NB4 (cell line): ENCODE measurements at regions not wholly inside any gene's neighbourhood (a gene's known extent, or its start where the extent isn't known, plus 50 kb on each side); places are given as distances from the start of the nearest gene placed in this dataset.

Experiments
- POLR2A ChIP-seq: IDR thresholded peaks from 2 replicates; pipeline ENCODE4 v1.6.1; 2011; ENCODE audit warnings: mild to moderate bottlenecking; ENCODE audit not compliant: insufficient read length; ENCODE audit errors: extremely low read depth
- TF ChIP-seq, protein P1 (sequence below): IDR thresholded peaks from one replicate; pipeline ENCODE4 v1.5.1; 2012; ENCODE audit warnings: low read depth, low read length
- TF ChIP-seq, protein P2 (sequence below): IDR thresholded peaks from 2 replicates; pipeline ENCODE4 v1.6.1; 2011; ENCODE audit warnings: low read depth, low read length

DNA sequence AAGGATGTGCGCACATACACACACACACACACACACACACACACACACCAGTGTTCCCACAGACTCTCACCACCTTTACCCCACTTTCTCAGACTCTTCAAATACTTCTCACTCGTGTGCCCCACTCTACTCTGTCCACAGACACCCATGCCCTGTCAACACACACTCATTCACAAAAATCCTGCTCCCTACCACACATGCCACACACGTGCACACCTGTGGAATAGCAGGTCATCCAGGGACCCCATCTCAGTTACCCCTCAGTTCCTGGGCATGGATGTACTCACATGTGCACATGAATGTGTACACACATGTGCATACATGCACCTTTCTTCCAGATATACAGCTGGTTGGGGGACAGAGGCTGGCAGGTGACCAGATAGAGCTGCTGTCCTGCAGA is 142.9 kb downstream of the EMX2 start:
- TF ChIP-seq POLR2A: no peak
- TF ChIP-seq, protein P1, sequence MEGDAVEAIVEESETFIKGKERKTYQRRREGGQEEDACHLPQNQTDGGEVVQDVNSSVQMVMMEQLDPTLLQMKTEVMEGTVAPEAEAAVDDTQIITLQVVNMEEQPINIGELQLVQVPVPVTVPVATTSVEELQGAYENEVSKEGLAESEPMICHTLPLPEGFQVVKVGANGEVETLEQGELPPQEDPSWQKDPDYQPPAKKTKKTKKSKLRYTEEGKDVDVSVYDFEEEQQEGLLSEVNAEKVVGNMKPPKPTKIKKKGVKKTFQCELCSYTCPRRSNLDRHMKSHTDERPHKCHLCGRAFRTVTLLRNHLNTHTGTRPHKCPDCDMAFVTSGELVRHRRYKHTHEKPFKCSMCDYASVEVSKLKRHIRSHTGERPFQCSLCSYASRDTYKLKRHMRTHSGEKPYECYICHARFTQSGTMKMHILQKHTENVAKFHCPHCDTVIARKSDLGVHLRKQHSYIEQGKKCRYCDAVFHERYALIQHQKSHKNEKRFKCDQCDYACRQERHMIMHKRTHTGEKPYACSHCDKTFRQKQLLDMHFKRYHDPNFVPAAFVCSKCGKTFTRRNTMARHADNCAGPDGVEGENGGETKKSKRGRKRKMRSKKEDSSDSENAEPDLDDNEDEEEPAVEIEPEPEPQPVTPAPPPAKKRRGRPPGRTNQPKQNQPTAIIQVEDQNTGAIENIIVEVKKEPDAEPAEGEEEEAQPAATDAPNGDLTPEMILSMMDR: no peak
- TF ChIP-seq, protein P2, sequence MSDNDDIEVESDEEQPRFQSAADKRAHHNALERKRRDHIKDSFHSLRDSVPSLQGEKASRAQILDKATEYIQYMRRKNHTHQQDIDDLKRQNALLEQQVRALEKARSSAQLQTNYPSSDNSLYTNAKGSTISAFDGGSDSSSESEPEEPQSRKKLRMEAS: no peak
